ENCODE measurements at regions not wholly inside any gene's neighbourhood (a gene's known extent, or its start where the extent isn't known, plus 50 kb on each side); places are given as distances from the start of the nearest gene placed in this dataset.
"Not testable (repeated sequence)": the region's sequence is repeated elsewhere in the genome, so short reads cannot be mapped to it uniquely, and the experiment has no call there.

GRCh38 chr14:105776112-105776511, 249.7 kb downstream of the TMEM121 start:
- H3K4me1 ChIP-seq (ENCODE audit: low read depth); DNase-seq; ATAC-seq; H3K36me3 ChIP-seq (ENCODE audit: low read depth); intact Hi-C loops (cut with DNase I, micrococcal nuclease); H3K4me3 ChIP-seq: not testable (repeated sequence)
- peaks cover 25% of the 10 kb centered on the region for H3K9me3 ChIP-seq

- intact Hi-C loops (cut with DNase I, micrococcal nuclease): no loop called here
- Histone ChIP-seq H3K4me1 (ENCODE audit: low read depth) (no peaks in the 10 kb centered on the region), H3K4me3 (no peak overlapping the region), H3K36me3 (ENCODE audit: low read depth) (no peaks in the 10 kb centered on the region), H3K9me3 (peaks cover 25% of the 10 kb centered on the region)
- no peak for ATAC-seq
- DNase-seq: no peak
- TF ChIP-seq CTCF (IDR thresholded peaks at IDR 0.05): no peak
Observed at GRCh38 chr14:105776924-105777323, 250.5 kb downstream of the TMEM121 start.

GRCh38 chr14:105783707-105784106, 257.3 kb downstream of the TMEM121 start:
- no peaks in the 10 kb centered on the region for H3K4me1 ChIP-seq (ENCODE audit: low read depth)
- no peaks in the 10 kb centered on the region for H3K36me3 ChIP-seq (ENCODE audit: low read depth)
- H3K9me3 ChIP-seq: peaks cover 22% of the 10 kb centered on the region
- DNase-seq: no peak
- intact Hi-C loops (cut with DNase I, micrococcal nuclease): no loop called here
- H3K4me3 ChIP-seq: no peak overlapping the region
- ATAC-seq: no peak
- no peak for TF ChIP-seq CTCF (IDR thresholded peaks at IDR 0.05)

GRCh38 chr14:105793836-105794235, 267.5 kb downstream of the TMEM121 start:
- intact Hi-C loops (cut with DNase I, micrococcal nuclease): no loop called here
- Histone ChIP-seq H3K9me3 (no peaks in the 10 kb centered on the region), H3K4me3 (no peak overlapping the region), H3K36me3 (ENCODE audit: low read depth) (no peaks in the 10 kb centered on the region), H3K4me1 (ENCODE audit: low read depth) (no peaks in the 10 kb centered on the region)
- TF ChIP-seq CTCF (IDR thresholded peaks at IDR 0.05): no peak
- DNase-seq (no peak), ATAC-seq (no peak)

- H3K9me3 ChIP-seq: no peaks in the 10 kb centered on the region
- H3K4me1 ChIP-seq (ENCODE audit: low read depth): no peaks in the 10 kb centered on the region
- intact Hi-C loops (cut with DNase I, micrococcal nuclease): no loop called here
- H3K4me3 ChIP-seq: no peak overlapping the region
- DNase-seq (no peak), ATAC-seq (no peak)
- TF ChIP-seq CTCF (IDR thresholded peaks at IDR 0.05): no peak
- no peaks in the 10 kb centered on the region for H3K36me3 ChIP-seq (ENCODE audit: low read depth)
Observed at GRCh38 chr14:105797546-105797945, 271.2 kb downstream of the TMEM121 start.

- no peak for DNase-seq
- Histone ChIP-seq H3K36me3 (ENCODE audit: low read depth) (no peaks in the 10 kb centered on the region), H3K4me1 (ENCODE audit: low read depth) (no peaks in the 10 kb centered on the region), H3K9me3 (no peaks in the 10 kb centered on the region), H3K4me3 (no peak overlapping the region)
- intact Hi-C loops (cut with DNase I, micrococcal nuclease): no loop called here
- no peak for ATAC-seq
- TF ChIP-seq CTCF (IDR thresholded peaks at IDR 0.05): no peak
Observed at GRCh38 chr14:105805701-105806100, 279.3 kb downstream of the TMEM121 start.

Data from mucosa of descending colon (tissue), 3 donors.